H1 (cell line): ENCODE measurements at regions not wholly inside any gene's neighbourhood (a gene's known extent, or its start where the extent isn't known, plus 50 kb on each side); places are given as distances from the start of the nearest gene placed in this dataset.

Experiments
- CBX8 ChIP-seq: fragments of 300-800, 300-1000 bp; sonication (generic); IDR thresholded peaks from 2 replicates; pipeline ENCODE4 v1.7.1; 2016; ENCODE audit warnings: low read depth, low read length, borderline replicate concordance
- MAX ChIP-seq: IDR thresholded peaks from 2 replicates; pipeline ENCODE4 v1.6.1; 2012; ENCODE audit warnings: inconsistent platforms
- NRF1 ChIP-seq: IDR thresholded peaks from 2 replicates; pipeline ENCODE4 v1.6.1; 2011; ENCODE audit warnings: mild to moderate bottlenecking, low read depth, low read length, improper control_type of control experiment
- TAF1 ChIP-seq: IDR thresholded peaks from 2 replicates; pipeline ENCODE4 v1.6.1; 2011; ENCODE audit warnings: mild to moderate bottlenecking, low read depth, low read length

- TF ChIP-seq MAX (no peak), TAF1 (no peak), CBX8 (no peak), NRF1 (no peak)
Measured at GRCh38 chr16:26901196-26901861, 165.4 kb upstream of the C16orf82 start (continued).
